Bronchial epithelial cell (primary cell): ENCODE measurements at regions not wholly inside any gene's neighbourhood (a gene's known extent, or its start where the extent isn't known, plus 50 kb on each side); places are given as distances from the start of the nearest gene placed in this dataset.

Experiments
- DNase-seq: peaks from one replicate; pipeline ENCODE4 v3.0.0-alpha.2; 2010; ENCODE audit warnings: low read depth
- FAIRE-seq: peaks from 2 replicates; lab custom pipeline; 2011; peaks lifted over from hg19 to GRCh38; lab: Jason Lieb, UNC
- H3K27me3 ChIP-seq: 2 replicates; pipeline ENCODE4 v1.5.1; 2011; ENCODE audit warnings: low read length; ENCODE audit not compliant: control insufficient read depth, insufficient read depth
- H3K36me3 ChIP-seq: 2 replicates; pipeline ENCODE4 v1.5.1; 2011; ENCODE audit warnings: low read length; ENCODE audit not compliant: control insufficient read depth, insufficient read depth
- H3K4me3 ChIP-seq: 2 replicates; pipeline ENCODE4 v1.5.1; 2011; ENCODE audit warnings: mild to moderate bottlenecking, low read depth, low read length, control low read depth
- CTCF ChIP-seq: IDR thresholded peaks from 2 replicates; pipeline ENCODE4 v1.5.1; 2011; ENCODE audit warnings: mild to moderate bottlenecking, moderate library complexity, low read length, control low read depth, inconsistent platforms; ENCODE audit not compliant: insufficient read depth, severe bottlenecking

GRCh38 chr6:122154912-122155575 is 244.4 kb upstream of the HSF2 start:
- DNase-seq: no peak
- Histone ChIP-seq H3K36me3 (no peaks in the 10 kb centered on the region), H3K27me3 (no peaks in the 10 kb centered on the region), H3K4me3 (no peak overlapping the region)
- FAIRE-seq: no peak
- no peak for TF ChIP-seq CTCF

- TF ChIP-seq CTCF: no peak
- Histone ChIP-seq H3K27me3 (no peaks in the 10 kb centered on the region), H3K36me3 (no peaks in the 10 kb centered on the region), H3K4me3 (no peak overlapping the region)
- FAIRE-seq (no peak), DNase-seq (no peak)
Measured at GRCh38 chr6:122161136-122161535, 238.3 kb upstream of the HSF2 start.

- Histone ChIP-seq H3K36me3 (no peaks in the 10 kb centered on the region), H3K4me3 (no peak overlapping the region), H3K27me3 (no peaks in the 10 kb centered on the region)
- no peak for FAIRE-seq
- no peak for DNase-seq
- TF ChIP-seq CTCF: no peak
Measured at GRCh38 chr6:122165014-122165413, 234.4 kb upstream of the HSF2 start.

GRCh38 chr6:122170274-122170673 is 229.2 kb upstream of the HSF2 start:
- no peak for DNase-seq
- no peak overlapping the region for H3K4me3 ChIP-seq
- no peaks in the 10 kb centered on the region for H3K27me3 ChIP-seq
- FAIRE-seq: no peak
- no peaks in the 10 kb centered on the region for H3K36me3 ChIP-seq
- TF ChIP-seq CTCF: no peak

GRCh38 chr6:122178988-122179387 is 220.5 kb upstream of the HSF2 start:
- DNase-seq (no peak), FAIRE-seq (no peak)
- no peak overlapping the region for H3K4me3 ChIP-seq
- no peak for TF ChIP-seq CTCF
- H3K27me3 ChIP-seq: no peaks in the 10 kb centered on the region
- no peaks in the 10 kb centered on the region for H3K36me3 ChIP-seq

GRCh38 chr6:122180132-122180531 is 219.3 kb upstream of the HSF2 start:
- Histone ChIP-seq H3K36me3 (no peaks in the 10 kb centered on the region), H3K27me3 (no peaks in the 10 kb centered on the region), H3K4me3 (no peak overlapping the region)
- DNase-seq: no peak
- no peak for FAIRE-seq
- TF ChIP-seq CTCF: no peak
